ENCODE measurements at regions not wholly inside any gene's neighbourhood (a gene's known extent, or its start where the extent isn't known, plus 50 kb on each side); places are given as distances from the start of the nearest gene placed in this dataset.

DNA sequence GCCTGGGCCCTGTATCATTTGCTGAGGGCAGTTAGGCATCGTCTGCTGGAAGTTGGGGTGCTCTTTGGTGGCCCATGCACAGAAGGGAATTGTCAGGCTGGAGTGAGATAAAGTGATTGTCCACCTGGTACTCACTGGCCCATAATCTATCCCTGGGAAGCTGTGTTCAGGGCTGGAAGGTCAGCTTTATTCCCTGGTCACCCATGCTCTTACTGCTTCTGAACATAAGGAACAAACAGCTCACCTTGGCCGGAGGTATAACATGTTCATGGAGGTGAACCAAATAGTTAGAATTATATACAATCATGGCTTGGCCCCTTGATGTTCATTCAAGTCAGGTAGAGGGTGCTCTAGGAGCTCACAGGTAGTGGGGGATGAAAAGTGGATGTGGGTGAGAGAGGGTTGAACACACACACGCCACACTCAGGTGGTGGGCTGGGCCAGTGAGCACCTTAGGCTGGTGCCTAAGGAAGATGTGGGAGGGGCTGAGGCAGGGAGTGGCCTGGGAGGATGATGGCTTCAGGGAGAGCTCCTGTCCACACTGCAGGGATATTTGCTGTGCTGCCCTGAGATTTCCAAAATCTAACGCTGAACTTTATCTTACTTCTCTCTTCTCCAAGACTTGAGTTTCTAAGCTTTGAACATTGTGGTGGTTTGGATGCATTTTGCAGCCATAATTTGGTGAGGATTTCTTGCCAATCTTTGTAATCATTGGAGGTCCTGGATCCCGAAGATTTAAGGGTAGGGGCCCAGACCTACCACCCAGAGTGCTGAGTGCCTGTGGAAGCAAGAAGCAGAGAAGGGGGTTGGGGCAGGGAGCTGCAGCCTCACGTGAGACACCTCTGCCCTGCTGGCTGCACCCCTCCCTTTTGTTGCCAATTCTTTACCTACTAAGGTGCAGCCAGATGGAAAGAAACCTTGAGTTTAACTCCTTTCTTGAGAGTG is 420.6 kb downstream of the ZNF536 start:
- Mint-ChIP-seq H3K4me3 (no peak overlapping the region), H3K36me3 (ENCODE audit: insufficient read depth in 1 of 3, low read depth in 3 of 3) (peaks cover 3 to 12% (median 5%) of the 10 kb centered on the region in 3 experiments; a peak in 5 of 7 replicates), H3K9me3 (peaks cover 20 to 22% of the 10 kb centered on the region in 2 experiments), H3K4me1 (no peaks in the 10 kb centered on the region), H3K27me3 (ENCODE audit: low read depth) (peaks cover 9% of the 10 kb centered on the region), H3K27ac (no peak overlapping the region)
- no peak overlapping the region for H3K14ac ChIP-seq (ENCODE audit: insufficient read depth, low read length)
- TF ChIP-seq, protein P1, sequence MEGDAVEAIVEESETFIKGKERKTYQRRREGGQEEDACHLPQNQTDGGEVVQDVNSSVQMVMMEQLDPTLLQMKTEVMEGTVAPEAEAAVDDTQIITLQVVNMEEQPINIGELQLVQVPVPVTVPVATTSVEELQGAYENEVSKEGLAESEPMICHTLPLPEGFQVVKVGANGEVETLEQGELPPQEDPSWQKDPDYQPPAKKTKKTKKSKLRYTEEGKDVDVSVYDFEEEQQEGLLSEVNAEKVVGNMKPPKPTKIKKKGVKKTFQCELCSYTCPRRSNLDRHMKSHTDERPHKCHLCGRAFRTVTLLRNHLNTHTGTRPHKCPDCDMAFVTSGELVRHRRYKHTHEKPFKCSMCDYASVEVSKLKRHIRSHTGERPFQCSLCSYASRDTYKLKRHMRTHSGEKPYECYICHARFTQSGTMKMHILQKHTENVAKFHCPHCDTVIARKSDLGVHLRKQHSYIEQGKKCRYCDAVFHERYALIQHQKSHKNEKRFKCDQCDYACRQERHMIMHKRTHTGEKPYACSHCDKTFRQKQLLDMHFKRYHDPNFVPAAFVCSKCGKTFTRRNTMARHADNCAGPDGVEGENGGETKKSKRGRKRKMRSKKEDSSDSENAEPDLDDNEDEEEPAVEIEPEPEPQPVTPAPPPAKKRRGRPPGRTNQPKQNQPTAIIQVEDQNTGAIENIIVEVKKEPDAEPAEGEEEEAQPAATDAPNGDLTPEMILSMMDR (conservative IDR thresholded peaks at IDR 0.05): no peak
- no peaks in the 10 kb centered on the region for H3K9me3 ChIP-seq (ENCODE audit: control insufficient read depth, low read depth, low read length)
- no peak overlapping the region for H3K18ac ChIP-seq (ENCODE audit: insufficient read length, low read depth, low read length)
- no peak overlapping the region for H3K23ac ChIP-seq (ENCODE audit: insufficient read length, low read depth, low read length)
- H4K5ac ChIP-seq (ENCODE audit: insufficient read length, low read depth, low read length): no peak overlapping the region
- WGBS (ENCODE audit: extremely low coverage, insufficient read length, low lambda C conversion rate): no CpG with 5 or more reads among the region's 6 CpGs
- no peaks in the 10 kb centered on the region for H3K79me1 ChIP-seq (ENCODE audit: insufficient read depth, low read depth, low read length, poor library complexity, severe bottlenecking)
- H2AK5ac ChIP-seq (ENCODE audit: insufficient read length, low read length): no peak overlapping the region
- H3K27me3 ChIP-seq (ENCODE audit: insufficient read depth, low read length): no peaks in the 10 kb centered on the region
- no peak overlapping the region for H3K56ac ChIP-seq (ENCODE audit: insufficient read length, low read depth, low read length)
- no peak overlapping the region for H4K8ac ChIP-seq (replicated peaks; ENCODE audit: insufficient read length, low read depth, low read length)
- no peak overlapping the region for H3K4me2 ChIP-seq (ENCODE audit: insufficient read depth, insufficient read length, low read length)
- no peak overlapping the region for H2AFZ ChIP-seq (ENCODE audit: low read length)
- no peak overlapping the region for H3K4ac ChIP-seq (ENCODE audit: low read depth, low read length)
- no peaks in the 10 kb centered on the region for H3K23me2 ChIP-seq (ENCODE audit: insufficient read length, low read depth, low read length, poor library complexity, severe bottlenecking)
- no peak overlapping the region for H2BK15ac ChIP-seq (ENCODE audit: low read depth, low read length)
- H2BK20ac ChIP-seq (ENCODE audit: low read depth, low read length, poor library complexity, severe bottlenecking): no peak overlapping the region
- H3K9ac ChIP-seq (ENCODE audit: extremely low read depth, insufficient read length, low read length): no peak overlapping the region
- no peak overlapping the region for H2BK120ac ChIP-seq (ENCODE audit: low read depth, low read length, poor library complexity, severe bottlenecking)
- DNase-seq: no peak
- H3K4me1 ChIP-seq (ENCODE audit: insufficient read depth, low read length): no peaks in the 10 kb centered on the region
- H3K27ac ChIP-seq (ENCODE audit: insufficient read length, low read depth, low read length): no peak overlapping the region
- no peak overlapping the region for H2BK12ac ChIP-seq (ENCODE audit: insufficient read length, low read depth, low read length)
- H4K91ac ChIP-seq (ENCODE audit: insufficient read length, low read depth, low read length): no peak overlapping the region
- H2BK5ac ChIP-seq (ENCODE audit: insufficient read length, low read length): no peak overlapping the region
- H4K20me1 ChIP-seq (ENCODE audit: control insufficient read depth, insufficient read depth, insufficient read length): no peaks in the 10 kb centered on the region
- no peak overlapping the region for H3T11ph ChIP-seq (ENCODE audit: low read length)
- H3K79me2 ChIP-seq (ENCODE audit: insufficient read depth, low read length): no peaks in the 10 kb centered on the region

Data from H9 (cell line).